ENCODE measurements at regions not wholly inside any gene's neighbourhood (a gene's known extent, or its start where the extent isn't known, plus 50 kb on each side); places are given as distances from the start of the nearest gene placed in this dataset.

DNA sequence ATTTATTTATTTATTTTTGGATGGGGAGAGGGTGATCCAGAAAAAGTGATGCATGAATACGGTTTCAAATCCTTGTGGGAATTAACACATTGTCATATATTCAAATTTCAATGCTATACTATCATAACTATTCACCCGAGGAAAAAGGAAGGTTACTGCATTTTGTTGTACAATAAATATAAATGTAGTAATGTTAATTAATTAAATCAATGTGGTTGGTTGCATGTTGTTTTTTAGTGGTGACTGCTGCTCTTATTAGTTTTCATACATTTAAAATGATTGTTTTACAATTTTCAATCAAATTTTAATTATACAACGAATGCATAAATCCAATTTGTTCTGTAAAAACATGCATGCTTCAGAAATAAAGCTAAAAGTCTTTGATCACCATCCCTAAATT lies 180.5 kb downstream of the ZFP64 start:
- H3K4me1 ChIP-seq: no peaks in the 10 kb centered on the region
- no peak for DNase-seq (ENCODE audit: low spot score)
- H3K27ac ChIP-seq: no peak overlapping the region
- no peaks in the 10 kb centered on the region for H3K27me3 ChIP-seq
- TF ChIP-seq, protein P1, sequence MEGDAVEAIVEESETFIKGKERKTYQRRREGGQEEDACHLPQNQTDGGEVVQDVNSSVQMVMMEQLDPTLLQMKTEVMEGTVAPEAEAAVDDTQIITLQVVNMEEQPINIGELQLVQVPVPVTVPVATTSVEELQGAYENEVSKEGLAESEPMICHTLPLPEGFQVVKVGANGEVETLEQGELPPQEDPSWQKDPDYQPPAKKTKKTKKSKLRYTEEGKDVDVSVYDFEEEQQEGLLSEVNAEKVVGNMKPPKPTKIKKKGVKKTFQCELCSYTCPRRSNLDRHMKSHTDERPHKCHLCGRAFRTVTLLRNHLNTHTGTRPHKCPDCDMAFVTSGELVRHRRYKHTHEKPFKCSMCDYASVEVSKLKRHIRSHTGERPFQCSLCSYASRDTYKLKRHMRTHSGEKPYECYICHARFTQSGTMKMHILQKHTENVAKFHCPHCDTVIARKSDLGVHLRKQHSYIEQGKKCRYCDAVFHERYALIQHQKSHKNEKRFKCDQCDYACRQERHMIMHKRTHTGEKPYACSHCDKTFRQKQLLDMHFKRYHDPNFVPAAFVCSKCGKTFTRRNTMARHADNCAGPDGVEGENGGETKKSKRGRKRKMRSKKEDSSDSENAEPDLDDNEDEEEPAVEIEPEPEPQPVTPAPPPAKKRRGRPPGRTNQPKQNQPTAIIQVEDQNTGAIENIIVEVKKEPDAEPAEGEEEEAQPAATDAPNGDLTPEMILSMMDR (IDR thresholded peaks at IDR 0.05): no peak
- no peaks in the 10 kb centered on the region for H3K36me3 ChIP-seq
- peaks cover 0 to 15% of the 10 kb centered on the region in 2 donors for H3K9me3 ChIP-seq
- no peak overlapping the region for H3K4me3 ChIP-seq

DNA sequence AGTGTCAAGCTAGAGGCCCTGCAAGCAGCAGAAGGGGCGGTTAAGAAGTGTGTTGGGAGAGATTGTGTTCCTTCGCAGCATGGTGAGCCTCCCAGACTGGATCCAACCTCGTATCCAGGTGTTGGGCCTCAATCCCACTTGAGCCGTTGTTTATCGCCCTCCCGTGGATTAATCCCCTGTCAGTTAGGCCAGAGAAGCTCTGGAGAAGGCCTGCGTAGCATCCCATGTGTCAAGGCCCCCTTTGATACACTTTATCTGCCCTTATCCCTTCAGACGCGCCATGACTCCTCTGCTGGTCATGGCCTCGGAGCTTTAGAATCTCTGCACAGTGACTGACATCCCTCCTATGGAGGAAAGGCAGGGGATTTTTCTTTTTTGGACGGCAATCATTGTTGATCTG lies 181.0 kb downstream of the ZFP64 start:
- TF ChIP-seq, protein P1 (IDR thresholded peaks at IDR 0.05): no peak
- Histone ChIP-seq H3K27ac (no peak overlapping the region), H3K36me3 (no peaks in the 10 kb centered on the region)

DNA sequence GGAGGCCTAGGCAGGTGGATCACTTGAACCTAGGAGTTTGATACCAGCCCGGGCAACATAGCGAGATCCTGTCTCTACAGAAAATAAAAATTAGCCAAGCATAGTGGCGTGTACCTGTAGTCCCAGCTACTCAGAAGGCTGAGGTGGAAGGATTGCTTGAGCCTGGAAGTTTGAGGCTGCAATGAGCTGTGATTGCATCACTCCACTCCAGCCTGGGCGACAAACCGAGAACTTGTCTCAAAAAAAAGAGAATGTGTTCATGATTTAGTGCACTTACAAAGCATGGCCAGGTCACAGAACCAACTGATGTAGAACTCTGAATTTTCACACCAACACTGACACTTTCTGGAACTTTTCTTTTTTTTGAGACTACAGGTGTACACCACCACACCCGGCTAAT lies 182.7 kb downstream of the ZFP64 start:
- TF ChIP-seq, protein P1 (IDR thresholded peaks at IDR 0.05): no peak
- Histone ChIP-seq H3K4me3 (no peak overlapping the region), H3K36me3 (no peaks in the 10 kb centered on the region), H3K27me3 (no peaks in the 10 kb centered on the region), H3K27ac (no peak overlapping the region), H3K4me1 (no peaks in the 10 kb centered on the region), H3K9me3 (peaks cover 0 to 15% of the 10 kb centered on the region in 2 donors)
- no peak for DNase-seq (ENCODE audit: low spot score)

More for the DNA sequence above, 181.0 kb downstream of the ZFP64 start:
- H3K4me3 ChIP-seq: no peak overlapping the region
- DNase-seq (ENCODE audit: low spot score): no peak
- H3K4me1 ChIP-seq: no peaks in the 10 kb centered on the region
- peaks cover 0 to 15% of the 10 kb centered on the region in 2 donors for H3K9me3 ChIP-seq
- no peaks in the 10 kb centered on the region for H3K27me3 ChIP-seq

DNA sequence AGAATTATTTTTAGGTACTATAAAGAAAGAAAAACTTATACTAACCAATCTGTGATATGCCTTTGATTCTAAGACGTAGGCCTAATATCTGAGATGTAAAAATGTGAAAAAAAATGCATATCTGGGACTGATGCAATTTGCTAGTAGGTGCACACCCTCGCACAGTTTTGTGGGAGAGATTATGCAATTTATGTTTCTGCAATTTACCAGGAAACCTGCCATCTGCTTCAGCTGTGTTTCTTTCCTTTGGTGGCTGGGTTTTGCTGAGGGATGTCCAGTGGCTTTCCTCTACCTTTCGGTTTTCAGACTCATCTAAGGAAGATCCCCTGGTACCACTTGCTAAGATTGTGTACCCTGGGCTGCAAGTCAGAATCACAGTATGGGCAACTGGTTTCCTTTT lies 186.9 kb downstream of the ZFP64 start:
- no peak for DNase-seq (ENCODE audit: low spot score)
- Histone ChIP-seq H3K27ac (no peak overlapping the region), H3K4me1 (no peaks in the 10 kb centered on the region), H3K4me3 (no peak overlapping the region), H3K36me3 (no peaks in the 10 kb centered on the region), H3K27me3 (no peaks in the 10 kb centered on the region), H3K9me3 (no peaks in the 10 kb centered on the region)
- TF ChIP-seq, protein P1 (IDR thresholded peaks at IDR 0.05): no peak

DNA sequence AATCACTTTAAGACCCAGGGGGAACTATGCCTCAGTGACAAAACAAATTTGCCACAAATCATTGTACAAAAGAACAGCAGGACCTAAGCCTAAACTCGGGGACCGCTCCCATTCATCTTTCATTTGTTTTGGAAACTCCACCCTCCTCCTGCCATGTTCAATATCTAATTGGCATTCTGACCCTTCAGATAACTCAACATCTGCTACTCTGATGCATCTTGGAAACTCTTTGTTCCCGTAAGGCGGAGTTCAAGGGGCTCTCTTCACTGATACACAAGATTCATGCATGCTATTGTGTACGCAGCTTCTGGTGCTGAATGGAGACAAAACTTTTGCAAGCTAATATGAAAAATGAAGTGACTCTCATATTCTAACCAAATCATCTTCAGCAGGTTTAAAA lies 187.6 kb downstream of the ZFP64 start:
- Histone ChIP-seq H3K4me1 (no peaks in the 10 kb centered on the region), H3K4me3 (no peak overlapping the region), H3K27ac (no peak overlapping the region), H3K9me3 (no peaks in the 10 kb centered on the region), H3K36me3 (no peaks in the 10 kb centered on the region), H3K27me3 (no peaks in the 10 kb centered on the region)
- no peak for DNase-seq (ENCODE audit: low spot score)
- TF ChIP-seq, protein P1 (IDR thresholded peaks at IDR 0.05): no peak

DNA sequence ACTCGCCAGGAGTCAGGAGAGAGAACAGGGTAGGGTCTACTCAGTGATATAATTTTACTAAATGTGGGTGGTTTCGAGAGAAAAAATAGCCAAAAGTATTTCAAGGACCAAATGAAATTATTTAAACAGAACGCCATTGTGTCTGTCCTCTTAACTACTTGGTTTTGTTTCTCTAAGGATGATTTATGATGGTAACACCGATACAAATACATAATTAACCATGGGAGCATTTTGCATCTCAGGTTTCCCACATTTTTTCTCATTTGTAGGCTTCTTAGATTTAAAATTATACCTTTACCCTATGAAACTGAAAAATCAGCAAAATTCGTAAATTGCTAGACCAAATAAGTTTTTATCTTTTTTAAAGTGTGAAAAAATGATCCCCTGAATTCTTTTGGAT lies 188.2 kb downstream of the ZFP64 start:
- Histone ChIP-seq H3K4me1 (no peaks in the 10 kb centered on the region), H3K4me3 (no peak overlapping the region), H3K9me3 (no peaks in the 10 kb centered on the region), H3K27ac (no peak overlapping the region), H3K36me3 (no peaks in the 10 kb centered on the region), H3K27me3 (no peaks in the 10 kb centered on the region)
- no peak for DNase-seq (ENCODE audit: low spot score)
- TF ChIP-seq, protein P1 (IDR thresholded peaks at IDR 0.05): no peak
